H1 (cell line): ENCODE measurements at regions not wholly inside any gene's neighbourhood (a gene's known extent, or its start where the extent isn't known, plus 50 kb on each side); places are given as distances from the start of the nearest gene placed in this dataset.

Source experiments
- EP300 ChIP-seq, 2 experiments: IDR thresholded peaks; 1 replicate in 1 of 2; 2 replicates in 1 of 2; pipeline ENCODE4 v1.6.1; 2011 to 2012; ENCODE audit warnings: low read depth in 2 of 2, low read length in 2 of 2, mild to moderate bottlenecking in 2 of 2, borderline replicate concordance in 1 of 2, inconsistent platforms in 1 of 2, moderate library complexity in 1 of 2
- HDAC2 ChIP-seq, 2 experiments: fragments of 300-600 bp in 1 of 2; sonication (generic) in 1 of 2; IDR thresholded peaks; 2 replicates each; pipeline ENCODE4 v1.6.1; 2011 to 2012; ENCODE audit warnings: low read depth in 2 of 2, low read length in 2 of 2, mild to moderate bottlenecking in 2 of 2, moderate library complexity in 2 of 2, borderline replicate concordance in 1 of 2, inconsistent platforms in 1 of 2
- KDM1A ChIP-seq: fragments of 200-600, 300-600 bp; sonication (generic); IDR thresholded peaks from 2 replicates; pipeline ENCODE4 v1.7.1; 2016; ENCODE audit warnings: mild to moderate bottlenecking, low read length, borderline replicate concordance
- MAFK ChIP-seq: IDR thresholded peaks from 2 replicates; pipeline ENCODE4 v1.6.1; 2012; ENCODE audit warnings: low read depth, mild to moderate bottlenecking, improper control_type of control experiment, low read length
- POLR2A ChIP-seq, 2 experiments: IDR thresholded peaks; 1 replicate in 1 of 2; 2 replicates in 1 of 2; pipeline ENCODE4 v1.6.1; 2011; ENCODE audit warnings: low read depth in 2 of 2, low read length in 2 of 2, mild to moderate bottlenecking in 2 of 2; ENCODE audit errors: control extremely low read depth in 1 of 2
- SIX5 ChIP-seq: IDR thresholded peaks from 2 replicates; pipeline ENCODE4 v1.6.1; 2011; ENCODE audit warnings: mild to moderate bottlenecking, low read depth, low read length
- SP2 ChIP-seq: IDR thresholded peaks from 2 replicates; pipeline ENCODE4 v1.6.1; 2012; ENCODE audit warnings: mild to moderate bottlenecking, low read length, inconsistent platforms
- ZNF274 ChIP-seq: IDR thresholded peaks from 2 replicates; pipeline ENCODE4 v1.7.0; 2012; ENCODE audit warnings: low read length, borderline replicate concordance; ENCODE audit errors: extremely low read depth
- TF ChIP-seq, protein P1 (sequence below): fragments of 300-600 bp; sonication (generic); IDR thresholded peaks from 2 replicates; pipeline ENCODE4 v1.7.1; 2012; ENCODE audit warnings: low read length, moderate library complexity, mild to moderate bottlenecking, inconsistent platforms; ENCODE audit not compliant: insufficient replicate concordance

DNA sequence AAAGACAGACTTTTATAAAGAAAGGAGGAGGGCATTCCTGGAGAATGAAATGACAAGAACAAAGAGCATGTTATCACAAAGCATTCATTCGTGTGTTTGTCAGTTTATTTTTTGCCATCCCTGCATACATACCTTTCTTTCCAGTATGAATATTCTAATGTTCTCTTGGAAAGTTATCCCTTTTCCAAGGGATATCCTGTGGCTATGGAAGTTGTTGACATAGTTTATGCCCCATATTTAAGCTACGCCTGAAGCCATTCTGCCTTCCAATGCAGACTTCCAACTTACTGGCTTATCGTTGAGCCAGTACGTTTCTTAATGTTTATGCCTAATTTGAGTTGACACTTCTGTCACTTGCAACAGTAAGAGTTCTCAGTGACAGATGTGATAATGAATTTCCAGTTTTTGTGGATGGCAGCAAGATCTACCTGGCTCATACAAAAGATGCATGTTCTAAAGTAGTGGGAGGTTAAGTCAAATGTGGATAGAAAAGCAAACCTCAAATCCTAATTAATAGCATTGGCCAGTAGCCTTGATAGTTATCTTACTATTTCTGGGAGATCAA, 133.3 kb upstream of the ANO3 start (continued):
- TF ChIP-seq, protein P1, sequence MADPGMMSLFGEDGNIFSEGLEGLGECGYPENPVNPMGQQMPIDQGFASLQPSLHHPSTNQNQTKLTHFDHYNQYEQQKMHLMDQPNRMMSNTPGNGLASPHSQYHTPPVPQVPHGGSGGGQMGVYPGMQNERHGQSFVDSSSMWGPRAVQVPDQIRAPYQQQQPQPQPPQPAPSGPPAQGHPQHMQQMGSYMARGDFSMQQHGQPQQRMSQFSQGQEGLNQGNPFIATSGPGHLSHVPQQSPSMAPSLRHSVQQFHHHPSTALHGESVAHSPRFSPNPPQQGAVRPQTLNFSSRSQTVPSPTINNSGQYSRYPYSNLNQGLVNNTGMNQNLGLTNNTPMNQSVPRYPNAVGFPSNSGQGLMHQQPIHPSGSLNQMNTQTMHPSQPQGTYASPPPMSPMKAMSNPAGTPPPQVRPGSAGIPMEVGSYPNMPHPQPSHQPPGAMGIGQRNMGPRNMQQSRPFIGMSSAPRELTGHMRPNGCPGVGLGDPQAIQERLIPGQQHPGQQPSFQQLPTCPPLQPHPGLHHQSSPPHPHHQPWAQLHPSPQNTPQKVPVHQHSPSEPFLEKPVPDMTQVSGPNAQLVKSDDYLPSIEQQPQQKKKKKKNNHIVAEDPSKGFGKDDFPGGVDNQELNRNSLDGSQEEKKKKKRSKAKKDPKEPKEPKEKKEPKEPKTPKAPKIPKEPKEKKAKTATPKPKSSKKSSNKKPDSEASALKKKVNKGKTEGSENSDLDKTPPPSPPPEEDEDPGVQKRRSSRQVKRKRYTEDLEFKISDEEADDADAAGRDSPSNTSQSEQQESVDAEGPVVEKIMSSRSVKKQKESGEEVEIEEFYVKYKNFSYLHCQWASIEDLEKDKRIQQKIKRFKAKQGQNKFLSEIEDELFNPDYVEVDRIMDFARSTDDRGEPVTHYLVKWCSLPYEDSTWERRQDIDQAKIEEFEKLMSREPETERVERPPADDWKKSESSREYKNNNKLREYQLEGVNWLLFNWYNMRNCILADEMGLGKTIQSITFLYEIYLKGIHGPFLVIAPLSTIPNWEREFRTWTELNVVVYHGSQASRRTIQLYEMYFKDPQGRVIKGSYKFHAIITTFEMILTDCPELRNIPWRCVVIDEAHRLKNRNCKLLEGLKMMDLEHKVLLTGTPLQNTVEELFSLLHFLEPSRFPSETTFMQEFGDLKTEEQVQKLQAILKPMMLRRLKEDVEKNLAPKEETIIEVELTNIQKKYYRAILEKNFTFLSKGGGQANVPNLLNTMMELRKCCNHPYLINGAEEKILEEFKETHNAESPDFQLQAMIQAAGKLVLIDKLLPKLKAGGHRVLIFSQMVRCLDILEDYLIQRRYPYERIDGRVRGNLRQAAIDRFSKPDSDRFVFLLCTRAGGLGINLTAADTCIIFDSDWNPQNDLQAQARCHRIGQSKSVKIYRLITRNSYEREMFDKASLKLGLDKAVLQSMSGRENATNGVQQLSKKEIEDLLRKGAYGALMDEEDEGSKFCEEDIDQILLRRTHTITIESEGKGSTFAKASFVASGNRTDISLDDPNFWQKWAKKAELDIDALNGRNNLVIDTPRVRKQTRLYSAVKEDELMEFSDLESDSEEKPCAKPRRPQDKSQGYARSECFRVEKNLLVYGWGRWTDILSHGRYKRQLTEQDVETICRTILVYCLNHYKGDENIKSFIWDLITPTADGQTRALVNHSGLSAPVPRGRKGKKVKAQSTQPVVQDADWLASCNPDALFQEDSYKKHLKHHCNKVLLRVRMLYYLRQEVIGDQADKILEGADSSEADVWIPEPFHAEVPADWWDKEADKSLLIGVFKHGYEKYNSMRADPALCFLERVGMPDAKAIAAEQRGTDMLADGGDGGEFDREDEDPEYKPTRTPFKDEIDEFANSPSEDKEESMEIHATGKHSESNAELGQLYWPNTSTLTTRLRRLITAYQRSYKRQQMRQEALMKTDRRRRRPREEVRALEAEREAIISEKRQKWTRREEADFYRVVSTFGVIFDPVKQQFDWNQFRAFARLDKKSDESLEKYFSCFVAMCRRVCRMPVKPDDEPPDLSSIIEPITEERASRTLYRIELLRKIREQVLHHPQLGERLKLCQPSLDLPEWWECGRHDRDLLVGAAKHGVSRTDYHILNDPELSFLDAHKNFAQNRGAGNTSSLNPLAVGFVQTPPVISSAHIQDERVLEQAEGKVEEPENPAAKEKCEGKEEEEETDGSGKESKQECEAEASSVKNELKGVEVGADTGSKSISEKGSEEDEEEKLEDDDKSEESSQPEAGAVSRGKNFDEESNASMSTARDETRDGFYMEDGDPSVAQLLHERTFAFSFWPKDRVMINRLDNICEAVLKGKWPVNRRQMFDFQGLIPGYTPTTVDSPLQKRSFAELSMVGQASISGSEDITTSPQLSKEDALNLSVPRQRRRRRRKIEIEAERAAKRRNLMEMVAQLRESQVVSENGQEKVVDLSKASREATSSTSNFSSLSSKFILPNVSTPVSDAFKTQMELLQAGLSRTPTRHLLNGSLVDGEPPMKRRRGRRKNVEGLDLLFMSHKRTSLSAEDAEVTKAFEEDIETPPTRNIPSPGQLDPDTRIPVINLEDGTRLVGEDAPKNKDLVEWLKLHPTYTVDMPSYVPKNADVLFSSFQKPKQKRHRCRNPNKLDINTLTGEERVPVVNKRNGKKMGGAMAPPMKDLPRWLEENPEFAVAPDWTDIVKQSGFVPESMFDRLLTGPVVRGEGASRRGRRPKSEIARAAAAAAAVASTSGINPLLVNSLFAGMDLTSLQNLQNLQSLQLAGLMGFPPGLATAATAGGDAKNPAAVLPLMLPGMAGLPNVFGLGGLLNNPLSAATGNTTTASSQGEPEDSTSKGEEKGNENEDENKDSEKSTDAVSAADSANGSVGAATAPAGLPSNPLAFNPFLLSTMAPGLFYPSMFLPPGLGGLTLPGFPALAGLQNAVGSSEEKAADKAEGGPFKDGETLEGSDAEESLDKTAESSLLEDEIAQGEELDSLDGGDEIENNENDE: no peak
- TF ChIP-seq EP300 (IDR thresholded peaks at IDR 0.05; ENCODE audit: borderline replicate concordance in 1 of 2, low read depth in 2 of 2, low read length in 2 of 2) (no peak), ZNF274 (no peak), MAFK (no peak), SIX5 (no peak), HDAC2 (IDR thresholded peaks at IDR 0.05; ENCODE audit: borderline replicate concordance in 1 of 2, low read depth in 2 of 2, low read length in 2 of 2) (no peak), SP2 (no peak), KDM1A (no peak), POLR2A (IDR thresholded peaks at IDR 0.05; ENCODE audit: control extremely low read depth in 1 of 2, low read depth in 2 of 2, low read length in 2 of 2) (no peak)
- TF ChIP-seq, all 59 proteins: peak for 0
